ENCODE measurements at regions not wholly inside any gene's neighbourhood (a gene's known extent, or its start where the extent isn't known, plus 50 kb on each side); places are given as distances from the start of the nearest gene placed in this dataset.

DNA sequence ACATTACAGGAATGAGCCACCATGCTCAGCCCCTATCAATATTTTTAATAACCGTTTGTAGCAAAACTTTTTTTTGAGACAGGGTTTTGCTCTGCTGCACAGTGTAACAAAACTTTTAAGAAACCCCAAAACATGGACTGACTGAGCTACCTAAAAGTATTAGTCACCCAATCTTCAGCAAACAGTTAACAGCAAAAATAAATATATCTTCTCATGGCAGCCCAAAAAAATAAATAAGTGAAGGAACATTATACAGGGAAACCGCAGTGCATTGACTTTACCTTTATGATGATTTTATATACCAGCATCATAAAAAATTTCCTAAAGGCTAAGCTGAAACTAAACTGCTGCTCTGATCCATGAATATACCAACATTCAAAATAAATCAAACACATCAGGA is 424.6 kb downstream of the METTL4 start:
- TF ChIP-seq, protein P1, sequence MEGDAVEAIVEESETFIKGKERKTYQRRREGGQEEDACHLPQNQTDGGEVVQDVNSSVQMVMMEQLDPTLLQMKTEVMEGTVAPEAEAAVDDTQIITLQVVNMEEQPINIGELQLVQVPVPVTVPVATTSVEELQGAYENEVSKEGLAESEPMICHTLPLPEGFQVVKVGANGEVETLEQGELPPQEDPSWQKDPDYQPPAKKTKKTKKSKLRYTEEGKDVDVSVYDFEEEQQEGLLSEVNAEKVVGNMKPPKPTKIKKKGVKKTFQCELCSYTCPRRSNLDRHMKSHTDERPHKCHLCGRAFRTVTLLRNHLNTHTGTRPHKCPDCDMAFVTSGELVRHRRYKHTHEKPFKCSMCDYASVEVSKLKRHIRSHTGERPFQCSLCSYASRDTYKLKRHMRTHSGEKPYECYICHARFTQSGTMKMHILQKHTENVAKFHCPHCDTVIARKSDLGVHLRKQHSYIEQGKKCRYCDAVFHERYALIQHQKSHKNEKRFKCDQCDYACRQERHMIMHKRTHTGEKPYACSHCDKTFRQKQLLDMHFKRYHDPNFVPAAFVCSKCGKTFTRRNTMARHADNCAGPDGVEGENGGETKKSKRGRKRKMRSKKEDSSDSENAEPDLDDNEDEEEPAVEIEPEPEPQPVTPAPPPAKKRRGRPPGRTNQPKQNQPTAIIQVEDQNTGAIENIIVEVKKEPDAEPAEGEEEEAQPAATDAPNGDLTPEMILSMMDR (IDR thresholded peaks at IDR 0.05) = no peak
- TF ChIP-seq ZFX (IDR thresholded peaks at IDR 0.05; ENCODE audit: borderline replicate concordance) = no peak

Data from 22Rv1 (cell line).